HG03139 (cell line): ENCODE measurements at regions not wholly inside any gene's neighbourhood (a gene's known extent, or its start where the extent isn't known, plus 50 kb on each side); places are given as distances from the start of the nearest gene placed in this dataset.

Source experiments
- ATAC-seq: cut with Tn5 transposase; IDR thresholded peaks from one replicate; pipeline ENCODE4 v1.9.1; 2021; ENCODE audit not compliant: unreplicated experiment

DNA sequence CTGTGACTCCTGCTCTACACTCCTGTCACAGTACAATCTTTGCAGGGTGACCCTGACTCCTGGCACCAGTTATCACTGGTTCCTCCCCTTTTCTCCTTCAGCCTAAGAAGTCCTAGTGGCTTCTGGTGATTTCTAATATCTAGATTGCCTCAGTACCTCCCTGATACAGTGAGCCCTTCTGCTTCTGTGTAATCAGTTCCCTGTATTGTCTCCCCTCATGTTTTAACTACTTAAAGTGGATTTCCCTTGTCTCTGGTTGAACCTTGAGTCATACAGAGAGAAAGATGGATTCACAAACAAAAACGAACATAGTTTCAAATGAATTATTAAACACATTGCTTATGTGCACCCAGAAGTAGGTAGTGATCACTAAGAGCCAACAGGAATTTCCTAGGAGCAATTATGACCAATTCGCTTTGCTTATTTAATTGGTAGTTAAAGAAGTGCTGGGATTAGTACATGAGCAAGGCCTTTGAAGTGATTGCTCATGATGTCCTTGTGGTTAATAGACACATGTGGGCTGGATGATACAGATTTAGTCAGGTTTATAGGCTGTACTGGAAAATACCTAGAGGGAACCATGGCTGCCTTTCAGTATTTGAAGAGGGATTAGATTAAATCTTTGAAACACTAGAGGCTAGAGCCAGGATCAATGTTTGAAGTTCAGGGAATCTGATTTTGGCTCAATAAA lies 145.8 kb upstream of the MEF2C start:
- no peak for ATAC-seq

DNA sequence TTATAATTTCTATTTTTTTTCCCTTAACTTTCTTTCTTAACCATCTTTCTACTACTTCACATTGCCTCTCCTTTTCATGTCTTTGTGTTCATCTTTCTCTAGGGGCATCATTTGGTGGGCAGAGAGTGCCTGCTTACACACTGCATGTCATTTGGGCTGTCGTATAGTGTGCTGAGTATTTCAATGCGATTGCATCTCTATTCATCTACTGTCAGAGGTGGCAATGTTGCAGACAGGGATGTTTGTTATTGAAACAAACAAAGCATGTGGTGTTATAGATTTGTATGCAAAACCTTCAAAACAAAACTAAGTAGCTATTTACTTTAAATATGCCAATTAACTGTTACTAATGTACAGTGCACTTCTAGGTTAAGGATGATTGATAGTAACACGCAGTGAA lies 141.1 kb upstream of the MEF2C start:
- ATAC-seq, result no peak

- ATAC-seq, result no peak
Observed at GRCh38 chr5:89020926-89021610, 138.1 kb upstream of the MEF2C start.

DNA sequence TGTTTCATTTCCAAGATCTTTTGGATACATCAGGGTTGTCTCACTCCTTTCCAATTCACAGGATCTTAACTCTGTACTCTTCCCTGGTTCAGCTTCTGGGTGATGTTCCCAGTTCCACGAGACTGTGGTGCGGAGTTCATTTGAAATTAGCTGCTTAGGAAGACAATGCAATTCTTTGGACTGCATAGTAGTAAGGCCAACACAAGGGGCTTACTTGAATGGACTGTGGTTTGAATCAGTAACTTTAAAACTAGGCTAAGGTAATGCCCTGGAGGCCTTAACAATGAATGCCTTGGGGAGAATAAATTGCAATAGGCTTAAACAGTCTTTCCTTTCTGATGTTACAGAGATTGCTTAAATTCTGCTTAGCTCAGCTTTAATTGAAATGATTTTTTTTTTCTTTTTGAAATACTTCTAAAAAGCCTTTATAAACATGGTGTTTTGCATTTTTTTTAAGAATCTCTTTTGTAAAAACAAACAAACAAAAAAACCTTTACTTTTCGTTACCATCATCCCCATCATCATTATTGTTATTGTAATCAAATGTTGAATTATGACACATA lies 133.8 kb upstream of the MEF2C start:
- ATAC-seq, result no peak

GRCh38 chr5:89015409-89015808 lies 132.4 kb upstream of the MEF2C start:
- no peak for ATAC-seq

DNA sequence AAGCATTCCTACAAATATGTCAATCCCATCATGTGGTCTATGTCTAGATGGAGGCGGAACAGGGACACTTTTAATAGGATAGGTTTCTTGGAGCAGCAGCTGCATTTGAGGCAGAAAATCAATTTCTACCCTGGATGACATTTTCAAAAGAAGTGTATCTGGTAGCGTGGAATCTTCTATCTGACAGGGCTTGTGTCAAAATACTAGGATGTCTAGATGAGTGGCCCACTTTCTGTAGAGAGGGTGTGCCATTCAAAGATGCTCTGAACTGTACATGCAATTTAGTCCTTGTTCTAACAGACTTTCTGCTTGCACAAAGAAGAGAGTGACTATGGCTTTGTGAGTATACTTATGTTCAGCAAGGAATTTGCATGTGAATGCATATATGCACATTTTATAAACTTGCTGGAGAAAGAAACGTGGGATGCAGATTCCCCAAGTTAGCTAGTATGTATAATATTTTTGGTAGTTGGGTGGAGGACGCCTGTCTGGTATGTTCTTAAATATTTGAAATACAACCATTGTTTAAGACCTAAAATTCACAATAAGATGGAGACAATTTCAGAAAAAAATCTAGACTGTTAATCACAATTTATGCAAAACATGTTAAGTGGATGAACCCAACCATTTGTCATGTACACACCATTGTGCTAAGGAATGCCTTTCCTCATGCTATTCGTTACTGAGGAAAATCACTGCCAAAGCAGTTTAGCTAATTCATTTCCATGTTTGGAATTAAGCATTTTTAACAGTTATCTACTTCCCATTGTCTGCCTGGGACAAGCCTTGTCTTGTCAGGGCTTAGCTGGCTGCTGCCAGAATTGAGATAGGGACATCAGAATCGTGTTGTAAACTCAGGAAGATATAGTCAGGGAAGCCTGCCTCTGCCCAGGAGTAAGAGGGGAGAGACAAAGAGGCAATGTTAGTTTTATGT lies 129.1 kb upstream of the MEF2C start:
- no peak for ATAC-seq

- ATAC-seq, result no peak
Observed at GRCh38 chr5:89010512-89010911, 127.5 kb upstream of the MEF2C start.

DNA sequence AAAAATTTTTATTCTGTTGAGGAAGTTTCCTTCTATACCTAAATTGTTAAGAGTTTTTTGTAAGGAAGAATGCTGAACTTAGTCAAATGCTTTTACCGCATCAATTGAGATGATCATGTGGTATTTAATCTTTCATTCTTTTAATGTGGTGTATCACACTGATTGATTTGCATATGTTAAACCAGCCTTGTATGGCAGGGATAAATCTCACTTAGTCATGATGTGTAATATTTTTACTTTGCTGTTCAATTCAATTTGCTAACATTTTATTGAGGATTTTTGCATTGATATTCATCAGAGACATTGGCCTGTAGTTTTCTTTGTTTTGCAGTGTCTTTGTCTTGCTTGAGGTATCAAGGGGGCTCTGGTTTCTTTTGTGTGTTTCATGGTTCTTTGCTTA lies 125.3 kb upstream of the MEF2C start:
- no peak for ATAC-seq

GRCh38 chr5:89005990-89006389 lies 123.0 kb upstream of the MEF2C start:
- ATAC-seq, result no peak

DNA sequence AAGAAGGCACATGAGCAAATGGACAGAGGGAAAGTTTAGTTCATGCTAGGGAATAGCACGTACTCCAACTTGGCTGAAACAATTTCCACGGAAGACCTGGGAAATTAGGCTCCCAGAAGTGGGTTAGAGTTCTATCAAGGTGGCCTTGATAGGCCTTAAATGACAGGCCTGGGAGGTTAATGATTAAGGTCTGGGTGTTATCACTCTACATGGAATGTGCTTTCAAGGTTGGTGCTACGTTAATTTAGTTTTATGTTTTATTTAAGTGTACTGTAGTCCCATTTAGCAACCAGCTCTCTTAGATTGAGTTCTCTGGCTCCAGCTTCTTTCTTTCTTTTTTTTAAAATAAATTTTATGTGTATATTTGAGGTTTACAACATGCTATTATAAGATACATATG lies 121.4 kb upstream of the MEF2C start:
- ATAC-seq, result no peak

DNA sequence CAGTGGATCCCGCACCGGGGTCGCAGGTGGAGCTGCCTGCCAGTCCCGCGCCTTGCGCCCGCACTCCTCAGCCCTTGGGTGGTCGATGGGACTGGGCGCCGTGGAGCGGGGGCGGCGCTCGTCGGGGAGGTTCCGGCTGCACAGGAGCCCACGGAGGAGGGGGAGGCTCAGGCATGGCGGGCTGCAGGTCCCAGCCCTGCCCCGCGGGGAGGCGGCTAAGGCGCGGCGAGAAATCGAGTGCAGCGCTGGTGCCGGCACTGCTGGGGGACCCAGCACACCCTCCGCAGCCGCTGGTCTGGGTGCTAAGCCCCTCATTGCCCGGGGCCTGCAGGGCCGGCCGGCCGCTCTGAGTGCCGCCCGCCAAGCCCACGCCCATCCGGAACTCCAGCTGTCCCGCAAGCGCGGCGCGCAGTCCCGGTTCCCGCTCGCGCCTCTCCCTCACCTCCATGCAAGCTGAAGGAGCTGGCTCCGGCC lies 120.6 kb upstream of the MEF2C start:
- no peak for ATAC-seq

DNA sequence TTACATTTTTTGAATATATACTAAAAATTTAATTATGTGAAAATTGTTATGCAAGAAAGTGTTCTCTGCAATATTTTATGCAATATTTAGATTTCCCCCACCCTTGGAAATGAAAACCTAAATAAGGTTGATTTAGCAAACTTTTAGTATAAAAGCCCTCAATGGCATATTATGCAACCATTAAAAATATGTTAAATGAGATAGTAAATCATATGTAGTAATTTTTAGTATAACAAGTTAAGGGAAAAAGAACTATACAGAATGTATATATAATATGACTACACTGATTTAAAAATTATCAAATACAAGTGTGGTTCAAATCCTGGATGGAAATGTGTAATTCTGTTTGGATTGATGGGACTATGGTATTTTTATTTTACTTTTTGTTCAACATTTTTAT lies 116.9 kb upstream of the MEF2C start:
- no peak for ATAC-seq

DNA sequence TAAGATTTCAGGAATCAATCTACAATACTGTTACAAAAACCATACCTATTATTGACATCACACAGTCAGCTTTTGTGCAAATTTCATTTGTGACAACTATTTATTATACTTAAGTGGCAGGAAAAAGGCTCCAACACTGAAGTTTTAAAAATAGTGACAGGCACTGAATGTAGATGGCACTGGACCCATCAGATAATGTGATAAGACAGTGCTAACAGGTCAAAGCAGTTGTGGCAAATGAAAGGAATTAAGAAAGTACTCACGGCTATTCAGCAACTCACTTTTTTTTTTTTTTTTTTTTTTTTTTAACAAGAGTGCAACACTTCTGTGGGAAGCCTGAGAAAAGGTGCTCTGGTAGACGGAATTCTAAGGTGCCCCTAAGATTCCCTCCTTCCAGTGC lies 115.0 kb upstream of the MEF2C start:
- ATAC-seq, result no peak

GRCh38 chr5:88984040-88984439 lies 101.1 kb upstream of the MEF2C start:
- ATAC-seq, result no peak

DNA sequence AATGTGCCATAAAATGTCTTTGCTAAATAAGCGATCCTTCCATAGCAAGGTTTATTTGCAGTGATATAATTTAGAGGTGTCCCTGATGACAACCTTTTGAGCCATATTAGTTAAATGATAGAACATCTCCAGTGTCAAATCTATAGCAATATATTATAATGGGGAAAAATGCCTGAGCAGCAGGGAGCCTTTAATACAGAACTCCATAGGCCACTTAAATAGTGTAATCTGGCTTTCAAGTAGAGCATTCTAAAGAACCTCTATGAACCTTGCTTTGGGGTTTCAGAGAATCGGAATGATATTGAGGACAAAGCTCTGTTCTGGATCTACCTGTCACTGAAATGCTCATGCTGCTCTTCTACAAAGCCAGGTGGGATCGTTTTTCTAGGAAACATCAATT lies 96.7 kb upstream of the MEF2C start:
- ATAC-seq, result no peak

DNA sequence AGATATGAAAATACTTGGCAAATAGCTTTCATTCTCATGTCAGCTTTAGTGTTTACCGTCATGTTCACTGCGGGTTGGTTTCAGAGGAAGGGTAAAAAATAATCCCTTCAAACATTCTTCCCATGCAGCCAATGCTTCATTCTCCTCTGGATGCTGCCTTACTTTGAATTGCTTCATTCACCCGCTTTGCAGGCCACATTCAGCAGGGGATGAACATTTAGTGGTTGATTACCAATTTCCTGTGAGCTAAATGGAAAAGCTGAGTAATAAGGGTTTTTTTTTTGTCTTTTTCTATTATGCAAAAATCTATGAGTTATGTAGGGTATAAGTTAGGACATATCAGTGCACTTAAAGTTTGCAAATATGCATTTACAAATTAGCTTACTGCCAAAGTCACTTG lies 96.3 kb upstream of the MEF2C start:
- ATAC-seq, result peak; percentile 57

GRCh38 chr5:88976914-88977313 lies 93.9 kb upstream of the MEF2C start:
- no peak for ATAC-seq

DNA sequence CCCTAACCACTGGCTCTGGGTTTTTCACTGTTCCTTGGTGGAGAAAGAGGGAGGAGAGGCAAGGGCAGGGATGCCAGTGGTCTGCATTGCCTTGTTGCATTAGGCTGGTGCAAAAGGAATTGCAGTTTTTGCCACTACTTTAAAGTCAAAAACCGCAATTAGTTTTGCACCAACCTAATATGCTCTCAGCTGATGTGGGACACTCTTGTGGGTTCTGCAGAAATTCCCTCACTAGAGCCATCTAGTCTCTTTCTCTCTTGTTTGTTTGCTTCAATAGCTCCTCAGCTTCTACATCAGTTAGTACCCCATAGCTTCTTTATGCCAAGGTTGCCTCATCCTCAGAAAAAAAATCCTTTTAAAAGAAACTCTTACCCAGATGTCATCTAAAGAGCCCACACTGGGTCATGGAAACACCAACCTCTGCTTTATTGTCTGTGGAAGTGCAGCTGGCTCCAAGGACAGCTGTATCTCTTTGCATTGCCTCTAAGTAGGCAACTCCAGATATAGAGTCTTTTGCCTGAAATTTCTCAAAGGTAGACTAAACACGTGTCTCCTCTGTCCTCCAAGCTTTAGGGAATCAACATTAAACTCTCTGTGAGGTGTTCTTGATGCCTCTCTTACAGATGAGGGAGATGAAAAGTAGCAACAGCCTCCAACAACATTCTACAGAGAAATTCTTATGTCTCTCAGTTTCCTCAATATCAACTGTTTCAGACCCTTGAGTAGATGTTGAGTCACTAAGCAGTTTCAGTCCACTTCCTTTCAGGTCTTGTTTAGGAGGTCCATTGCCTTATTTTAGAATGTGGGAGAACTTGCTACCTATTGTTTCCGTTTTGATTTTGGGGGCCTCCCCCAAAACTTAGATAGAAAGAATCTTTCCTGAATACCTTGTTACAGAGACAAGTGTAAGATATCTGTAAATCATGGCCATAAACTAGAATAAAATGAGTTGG lies 84.9 kb upstream of the MEF2C start:
- ATAC-seq, result no peak

- ATAC-seq, result no peak
Observed at GRCh38 chr5:88964831-88965230, 81.8 kb upstream of the MEF2C start.

DNA sequence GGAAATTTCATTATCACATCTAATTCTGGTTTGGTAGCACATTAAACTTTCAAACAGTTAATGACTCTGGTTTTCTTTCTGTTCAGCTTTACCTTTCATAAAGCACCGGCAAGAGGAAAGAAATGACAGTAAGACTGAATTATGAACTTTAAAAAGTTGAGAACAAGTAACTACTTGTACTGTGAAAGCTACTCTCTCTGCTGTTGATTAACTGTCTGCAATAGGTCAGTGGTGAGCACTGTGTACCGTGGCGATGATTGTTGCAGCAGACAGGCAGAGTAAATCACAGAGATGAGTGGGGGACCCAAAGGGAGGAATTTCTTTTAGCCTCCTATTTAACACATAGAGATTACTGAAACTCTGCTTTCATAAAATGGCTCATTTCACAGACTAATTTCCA lies 74.0 kb upstream of the MEF2C start:
- ATAC-seq, result no peak
